Mesenchymal stem cell (in vitro differentiated cells and primary cell): ENCODE measurements at regions not wholly inside any gene's neighbourhood (a gene's known extent, or its start where the extent isn't known, plus 50 kb on each side); places are given as distances from the start of the nearest gene placed in this dataset.

Source experiments
- DNase-seq: peaks from one replicate; pipeline ENCODE4 v3.0.0-alpha.2; 2013
- H2AFZ ChIP-seq: one replicate; pipeline ENCODE4 v1.6.1; 2013; ENCODE audit warnings: low read depth, mild to moderate bottlenecking, control low read depth, inconsistent platforms, low read length, moderate library complexity
- H2AK5ac ChIP-seq: 2 replicates; pipeline ENCODE4 v1.6.1; 2013; ENCODE audit warnings: low read length, moderate library complexity, mild to moderate bottlenecking, inconsistent platforms; ENCODE audit not compliant: severe bottlenecking
- H2BK120ac ChIP-seq: one replicate; pipeline ENCODE4 v1.6.1; 2013; ENCODE audit warnings: low read depth, mild to moderate bottlenecking, inconsistent platforms, low read length, moderate library complexity
- H2BK12ac ChIP-seq, 2 experiments: one replicate each; pipeline ENCODE4 v1.6.1; 2013; ENCODE audit warnings: inconsistent platforms in 2 of 2, low read length in 2 of 2, mild to moderate bottlenecking in 2 of 2, moderate library complexity in 2 of 2, control low read depth in 1 of 2
- H2BK15ac ChIP-seq: one replicate; pipeline ENCODE4 v1.6.1; 2013; ENCODE audit warnings: mild to moderate bottlenecking, low read depth, inconsistent platforms; ENCODE audit not compliant: poor library complexity, severe bottlenecking
- H2BK5ac ChIP-seq: 2 replicates; pipeline ENCODE4 v1.6.1; 2013; ENCODE audit warnings: low read depth, mild to moderate bottlenecking, low read length, control low read depth, inconsistent platforms; ENCODE audit not compliant: poor library complexity, severe bottlenecking
- H3K14ac ChIP-seq, 2 experiments: one replicate each; pipeline ENCODE4 v1.6.1; 2013; ENCODE audit warnings: inconsistent platforms in 2 of 2, low read length in 2 of 2, control low read depth in 1 of 2, mild to moderate bottlenecking in 1 of 2, moderate library complexity in 1 of 2
- H3K18ac ChIP-seq, 2 experiments: one replicate each; pipeline ENCODE4 v1.6.1; 2013; ENCODE audit warnings: inconsistent platforms in 2 of 2, low read length in 2 of 2, control low read depth in 1 of 2, low read depth in 1 of 2, mild to moderate bottlenecking in 1 of 2
- H3K23ac ChIP-seq, 2 experiments: one replicate each; pipeline ENCODE4 v1.6.1; 2013; ENCODE audit warnings: inconsistent platforms in 2 of 2, low read length in 2 of 2, mild to moderate bottlenecking in 2 of 2, moderate library complexity in 2 of 2, control low read depth in 1 of 2
- H3K27ac ChIP-seq: 2 replicates; pipeline ENCODE4 v1.5.1; 2013; ENCODE audit warnings: mild to moderate bottlenecking, moderate library complexity, low read length, control low read depth, inconsistent platforms; ENCODE audit not compliant: poor library complexity, severe bottlenecking
- H3K27me3 ChIP-seq, 2 experiments: 2 replicates each; pipeline versions ENCODE4 v1.6.1 to v1.7.0; 2013; ENCODE audit warnings: low read length in 2 of 2, mild to moderate bottlenecking in 2 of 2, moderate library complexity in 2 of 2, control low read depth in 1 of 2, inconsistent platforms in 1 of 2; ENCODE audit not compliant: control insufficient read depth in 1 of 2, insufficient read depth in 1 of 2
- H3K36me3 ChIP-seq, 2 experiments: 2 replicates each; pipeline versions ENCODE4 v1.6.1 to v1.7.0; 2013; ENCODE audit warnings: low read length in 2 of 2, control low read depth in 1 of 2, inconsistent platforms in 1 of 2, low read depth in 1 of 2, mild to moderate bottlenecking in 1 of 2; ENCODE audit not compliant: insufficient read depth in 2 of 2, control insufficient read depth in 1 of 2
- H3K4ac ChIP-seq, 2 experiments: one replicate each; pipeline ENCODE4 v1.6.1; 2013; ENCODE audit warnings: inconsistent platforms in 2 of 2, low read length in 2 of 2, mild to moderate bottlenecking in 2 of 2, moderate library complexity in 2 of 2, control low read depth in 1 of 2, low read depth in 1 of 2
- H3K4me1 ChIP-seq: 2 replicates; pipeline ENCODE4 v1.6.1; 2013; ENCODE audit warnings: low read depth, low read length, control low read depth; ENCODE audit not compliant: control insufficient read depth, insufficient read depth
- H3K4me2 ChIP-seq: 2 replicates; pipeline ENCODE4 v1.6.1; 2013; ENCODE audit warnings: low read length, mild to moderate bottlenecking, inconsistent platforms; ENCODE audit not compliant: poor library complexity, severe bottlenecking
- H3K4me3 ChIP-seq, 2 experiments: 2 replicates each; pipeline versions ENCODE4 v1.5.1 to v1.7.0; 2013; ENCODE audit warnings: low read length in 2 of 2, mild to moderate bottlenecking in 2 of 2, control low read depth in 1 of 2, low read depth in 1 of 2; ENCODE audit not compliant: insufficient read depth in 1 of 2
- H3K79me1 ChIP-seq: replicated peaks from 2 replicates; pipeline ENCODE4 v1.6.1; 2013; ENCODE audit warnings: mild to moderate bottlenecking, control low read depth, low read length, inconsistent platforms; ENCODE audit not compliant: poor library complexity, severe bottlenecking
- H3K9ac ChIP-seq: 2 replicates; pipeline ENCODE4 v1.7.0; 2013; ENCODE audit warnings: mild to moderate bottlenecking, low read length, moderate library complexity
- H3K9me3 ChIP-seq: 2 replicates; pipeline ENCODE4 v1.7.0; 2013; ENCODE audit warnings: mild to moderate bottlenecking, low read length; ENCODE audit not compliant: control insufficient read depth
- H4K8ac ChIP-seq: one replicate; pipeline ENCODE4 v1.6.1; 2013; ENCODE audit warnings: inconsistent platforms, mild to moderate bottlenecking, low read length, moderate library complexity
- H4K91ac ChIP-seq: one replicate; pipeline ENCODE4 v1.6.1; 2013; ENCODE audit warnings: mild to moderate bottlenecking, low read length, inconsistent platforms
- WGBS: methylation state at CpG from one replicate; pipeline ENCODE4 v1.1.7; 2013; ENCODE audit warnings: mixed read lengths; 5-methylcytosine and 5-hydroxymethylcytosine counted together

DNA sequence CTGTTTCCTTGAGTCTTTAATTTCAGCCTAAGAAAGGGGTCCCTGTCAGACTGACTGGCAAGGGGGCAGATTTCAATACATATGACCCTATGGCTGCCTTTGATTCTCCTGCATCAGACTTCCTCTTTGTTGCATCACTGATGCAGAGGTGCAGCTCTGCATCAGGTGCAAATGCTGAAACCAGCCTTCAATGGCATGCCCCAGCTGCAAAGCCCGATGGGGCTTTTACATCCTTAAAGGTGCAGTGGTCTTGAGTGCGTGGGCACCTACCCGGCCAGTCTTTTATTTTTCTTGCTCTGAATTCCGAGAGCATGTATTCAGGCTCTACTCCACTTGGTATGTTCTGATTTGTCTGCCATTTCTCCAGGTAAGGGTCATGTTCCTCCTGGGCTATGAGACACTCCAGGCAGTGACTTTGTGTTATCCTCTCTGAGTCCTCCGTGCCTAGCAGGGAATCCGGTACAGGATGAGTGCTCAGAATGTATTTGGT, 169.5 kb downstream of the MYCN start:
- H3K79me1 ChIP-seq: no peaks in the 10 kb centered on the region
- no peak overlapping the region for H4K91ac ChIP-seq
- no peaks in the 10 kb centered on the region for H3K9me3 ChIP-seq
- H3K23ac ChIP-seq: no peak overlapping the region
- WGBS: 83% methylated on average over 6 of the region's 6 CpGs
- no peak overlapping the region for H3K4ac ChIP-seq
- H3K27ac ChIP-seq: no peak overlapping the region
- H3K4me1 ChIP-seq: no peaks in the 10 kb centered on the region
- no peaks in the 10 kb centered on the region for H3K36me3 ChIP-seq
- peaks cover 0 to 17% of the 10 kb centered on the region in 2 experiments for H3K27me3 ChIP-seq
- no peak overlapping the region for H4K8ac ChIP-seq
- H2AK5ac ChIP-seq: no peak overlapping the region
- no peak overlapping the region for H3K4me2 ChIP-seq
- no peak overlapping the region for H2BK120ac ChIP-seq
- DNase-seq: no peak
- H3K14ac ChIP-seq: no peak overlapping the region
- H3K9ac ChIP-seq: no peak overlapping the region
- no peak overlapping the region for H2AFZ ChIP-seq
- H3K4me3 ChIP-seq: no peak overlapping the region
- no peak overlapping the region for H2BK5ac ChIP-seq
- no peak overlapping the region for H2BK12ac ChIP-seq
- H2BK15ac ChIP-seq: no peak overlapping the region
- no peak overlapping the region for H3K18ac ChIP-seq

DNA sequence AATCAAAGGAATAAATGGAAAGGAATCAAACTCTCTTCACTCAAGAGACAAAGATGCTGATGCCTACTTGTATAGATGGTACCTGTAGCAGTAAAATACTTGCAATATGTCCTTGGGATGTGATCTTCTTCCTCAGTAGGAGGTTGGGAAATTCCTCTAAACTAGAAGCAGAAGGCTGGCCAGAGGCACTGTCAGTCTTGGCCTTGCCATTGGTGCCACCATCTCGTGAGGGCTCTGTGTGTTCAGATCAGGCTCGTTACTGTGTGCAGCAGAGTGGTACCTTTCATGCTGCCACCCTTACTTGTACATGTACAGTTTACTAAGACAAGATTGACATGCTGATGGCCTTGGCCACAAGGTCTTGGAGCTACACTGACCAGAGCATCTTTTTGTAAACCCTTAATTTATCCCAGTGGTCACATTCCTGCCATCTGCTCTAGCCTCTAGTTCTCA, 169.0 kb downstream of the MYCN start:
- DNase-seq: no peak
- WGBS: 54% methylated on average over 2 of the region's 2 CpGs

DNA sequence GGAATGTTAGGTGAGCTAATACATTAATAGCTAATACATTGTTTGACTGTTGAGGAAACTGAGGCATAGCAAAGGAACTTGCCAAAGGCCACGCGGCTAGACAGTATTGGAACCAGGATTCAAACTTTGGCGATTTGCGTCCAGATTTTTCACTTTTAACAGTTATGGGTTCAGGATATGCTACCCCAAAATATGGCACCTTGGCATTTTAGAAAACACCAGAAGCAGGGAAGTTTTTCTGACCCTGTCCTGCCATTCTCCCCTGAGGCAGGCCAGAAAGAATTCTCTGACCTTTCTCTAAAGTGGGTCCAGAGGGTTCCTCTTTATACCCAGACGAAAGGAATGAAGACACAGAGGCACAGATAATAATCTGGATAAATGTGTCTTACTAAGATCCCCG, 166.9 kb downstream of the MYCN start:
- H4K8ac ChIP-seq: no peak overlapping the region
- DNase-seq: no peak
- H3K18ac ChIP-seq: no peak overlapping the region
- no peaks in the 10 kb centered on the region for H3K4me1 ChIP-seq
- no peak overlapping the region for H3K23ac ChIP-seq
- no peak overlapping the region for H2AK5ac ChIP-seq
- H3K4me3 ChIP-seq: no peak overlapping the region
- no peak overlapping the region for H2AFZ ChIP-seq
- H3K27ac ChIP-seq: no peak overlapping the region
- H3K9me3 ChIP-seq: no peaks in the 10 kb centered on the region
- no peak overlapping the region for H2BK120ac ChIP-seq
- no peak overlapping the region for H3K9ac ChIP-seq
- H2BK12ac ChIP-seq: no peak overlapping the region
- H4K91ac ChIP-seq: no peak overlapping the region
- H3K79me1 ChIP-seq: no peaks in the 10 kb centered on the region
- no peak overlapping the region for H2BK5ac ChIP-seq
- no peak overlapping the region for H3K14ac ChIP-seq
- 88% methylated on average over 4 of the region's 6 CpGs for WGBS
- no peak overlapping the region for H3K4ac ChIP-seq
- H3K36me3 ChIP-seq: no peaks in the 10 kb centered on the region
- no peak overlapping the region for H3K4me2 ChIP-seq
- no peak overlapping the region for H2BK15ac ChIP-seq
- peaks cover 0 to 24% of the 10 kb centered on the region in 2 experiments for H3K27me3 ChIP-seq

More for the DNA sequence above, 169.0 kb downstream of the MYCN start:
- no peak overlapping the region for H3K4ac ChIP-seq
- no peaks in the 10 kb centered on the region for H3K79me1 ChIP-seq
- H3K4me1 ChIP-seq: no peaks in the 10 kb centered on the region
- H3K9ac ChIP-seq: no peak overlapping the region
- H3K27ac ChIP-seq: no peak overlapping the region
- H2AK5ac ChIP-seq: no peak overlapping the region
- no peak overlapping the region for H4K91ac ChIP-seq
- no peak overlapping the region for H2BK5ac ChIP-seq
- peak overlapping the region; percentile 32 for H4K8ac ChIP-seq
- H3K4me2 ChIP-seq: no peak overlapping the region
- H2AFZ ChIP-seq: peak overlapping the region; percentile 44
- no peak overlapping the region for H2BK120ac ChIP-seq
- peaks cover 0 to 22% of the 10 kb centered on the region in 2 experiments for H3K27me3 ChIP-seq
- H3K18ac ChIP-seq: no peak overlapping the region
- no peak overlapping the region for H3K4me3 ChIP-seq
- H2BK15ac ChIP-seq: no peak overlapping the region
- H2BK12ac ChIP-seq: no peak overlapping the region
- H3K9me3 ChIP-seq: no peaks in the 10 kb centered on the region
- no peak overlapping the region for H3K14ac ChIP-seq
- no peak overlapping the region for H3K23ac ChIP-seq
- no peaks in the 10 kb centered on the region for H3K36me3 ChIP-seq

DNA sequence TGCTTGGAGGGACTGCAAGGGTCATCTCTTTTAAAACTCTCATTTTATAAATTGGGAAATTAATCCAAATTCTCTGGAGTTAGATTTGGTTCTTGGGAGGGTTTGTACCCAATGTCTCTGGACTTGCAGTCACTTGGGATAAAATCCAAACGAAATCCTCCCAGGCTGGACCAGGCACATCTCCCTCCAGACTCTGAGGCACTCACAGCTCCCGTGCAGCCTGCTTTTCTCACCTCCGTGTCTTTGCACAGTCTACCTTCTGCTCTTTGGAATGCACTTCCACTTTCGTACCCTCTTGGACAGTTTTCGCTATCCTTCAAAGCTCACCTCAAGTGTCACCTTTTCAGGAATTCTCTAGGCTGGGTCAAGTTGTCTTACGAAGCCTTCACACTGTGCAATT, 166.3 kb downstream of the MYCN start:
- no peak overlapping the region for H3K9ac ChIP-seq
- no peak overlapping the region for H2BK5ac ChIP-seq
- H3K4me1 ChIP-seq: no peaks in the 10 kb centered on the region
- peaks cover 0 to 24% of the 10 kb centered on the region in 2 experiments for H3K27me3 ChIP-seq
- DNase-seq: no peak
- H2BK120ac ChIP-seq: no peak overlapping the region
- H3K4me2 ChIP-seq: no peak overlapping the region
- no peak overlapping the region for H3K18ac ChIP-seq
- no peaks in the 10 kb centered on the region for H3K9me3 ChIP-seq
- WGBS: 68% methylated on average over 6 of the region's 6 CpGs
- H3K4ac ChIP-seq: no peak overlapping the region
- H2AFZ ChIP-seq: no peak overlapping the region
- no peak overlapping the region for H3K4me3 ChIP-seq
- H3K14ac ChIP-seq: no peak overlapping the region
- H4K91ac ChIP-seq: no peak overlapping the region
- H2BK12ac ChIP-seq: no peak overlapping the region
- H4K8ac ChIP-seq: no peak overlapping the region
- H2AK5ac ChIP-seq: no peak overlapping the region
- H3K79me1 ChIP-seq: no peaks in the 10 kb centered on the region
- H2BK15ac ChIP-seq: no peak overlapping the region
- H3K36me3 ChIP-seq: no peaks in the 10 kb centered on the region
- no peak overlapping the region for H3K23ac ChIP-seq
- no peak overlapping the region for H3K27ac ChIP-seq
